IMR-90 (cell line): ENCODE measurements at regions not wholly inside any gene's neighbourhood (a gene's known extent, or its start where the extent isn't known, plus 50 kb on each side); places are given as distances from the start of the nearest gene placed in this dataset.

Experiments used
- ATAC-seq: fragments of 200-7000 bp; cut with Tn5 transposase; 2 replicates; pipeline ENCODE4 v1.9.1; 2020; ENCODE audit warnings: low read depth, mild to moderate bottlenecking, moderate library complexity
- BruUV-seq: library from RNA; stranded (reverse); fragments of 400-500 nt; replicated peaks from 2 replicates; lab custom pipeline; 2021; lab: Mats Ljungman, UMichigan
- CTCF ChIA-PET: fragments of 300-600 bp; formaldehyde crosslinking; extraction: SDS; loops from one replicate; lab custom pipeline; 2021; ENCODE audit warnings: antibody characterized with exemption; lab: Yijun Ruan, JAX
- POLR2A ChIA-PET: fragments of 300-600 bp; sonication (Branson Sonifier 250); formaldehyde crosslinking; loops from one replicate; lab custom pipeline; 2022; ENCODE audit warnings: antibody characterized with exemption; ENCODE audit not compliant: unreplicated experiment; lab: Charles Lee
- DNase-seq: peaks from one replicate; pipeline ENCODE4 v3.0.0; 2013
- H2AFZ ChIP-seq: replicated peaks from 2 replicates; pipeline ENCODE3; 2013; ENCODE audit warnings: low read length, mild to moderate bottlenecking; ENCODE audit not compliant: poor library complexity
- H2AK5ac ChIP-seq: 2 replicates; pipeline ENCODE4 v1.6.1; 2013; ENCODE audit warnings: low read depth, low read length, inconsistent platforms
- H2AK9ac ChIP-seq: replicated peaks from 2 replicates; pipeline ENCODE3; 2013; ENCODE audit warnings: mild to moderate bottlenecking, low read depth, low read length, moderate library complexity; ENCODE audit not compliant: poor library complexity
- H2BK120ac ChIP-seq: 2 replicates; pipeline ENCODE4 v1.6.1; 2013; ENCODE audit warnings: low read depth, low read length, inconsistent platforms
- H2BK15ac ChIP-seq: 3 replicates; pipeline ENCODE4 v1.6.1; 2013; ENCODE audit warnings: low read depth, low read length, inconsistent platforms
- H2BK20ac ChIP-seq: 2 replicates; pipeline ENCODE4 v1.6.1; 2013; ENCODE audit warnings: low read depth, mild to moderate bottlenecking, inconsistent platforms, low read length, moderate library complexity
- H2BK5ac ChIP-seq: 2 replicates; pipeline ENCODE4 v1.6.1; 2013; ENCODE audit warnings: mild to moderate bottlenecking, low read depth, low read length, inconsistent platforms; ENCODE audit not compliant: poor library complexity, severe bottlenecking
- H3K14ac ChIP-seq: replicated peaks from 2 replicates; pipeline ENCODE4 v1.6.1; 2013; ENCODE audit warnings: low read depth, low read length, inconsistent platforms
- H3K18ac ChIP-seq: 2 replicates; pipeline ENCODE4 v1.6.1; 2013; ENCODE audit warnings: low read depth, low read length, control low read depth
- H3K23ac ChIP-seq: 2 replicates; pipeline ENCODE4 v1.6.1; 2013; ENCODE audit warnings: low read depth, low read length, inconsistent platforms
- H3K27ac ChIP-seq: 2 replicates; pipeline ENCODE4 v1.5.1; 2013; ENCODE audit warnings: mild to moderate bottlenecking, control low read depth, low read length; ENCODE audit not compliant: insufficient read depth
- H3K27me3 ChIP-seq: 2 replicates; pipeline ENCODE4 v1.6.1; 2013; ENCODE audit warnings: low read length; ENCODE audit not compliant: control insufficient read depth, insufficient read depth
- H3K36me3 ChIP-seq: 2 replicates; pipeline ENCODE4 v1.6.1; 2013; ENCODE audit warnings: low read length, mixed read lengths; ENCODE audit not compliant: control insufficient read depth, insufficient read depth
- H3K4ac ChIP-seq: 2 replicates; pipeline ENCODE4 v1.6.1; 2013; ENCODE audit warnings: low read depth, low read length, inconsistent platforms
- H3K4me1 ChIP-seq: 2 replicates; pipeline ENCODE4 v1.6.1; 2013; ENCODE audit warnings: low read length, mixed read lengths; ENCODE audit not compliant: control insufficient read depth, insufficient read depth
- H3K4me2 ChIP-seq: 2 replicates; pipeline ENCODE4 v1.6.1; 2013; ENCODE audit warnings: low read depth, mild to moderate bottlenecking, control low read depth, low read length, moderate library complexity
- H3K4me3 ChIP-seq: 2 replicates; pipeline ENCODE4 v1.5.1; 2013; ENCODE audit warnings: low read depth, mild to moderate bottlenecking, control low read depth, low read length, moderate library complexity; ENCODE audit not compliant: insufficient read depth
- H3K56ac ChIP-seq: 2 replicates; pipeline ENCODE4 v1.6.1; 2013; ENCODE audit warnings: low read length, inconsistent platforms; ENCODE audit not compliant: insufficient read depth; ENCODE audit errors: extremely low read depth
- H3K79me1 ChIP-seq, 2 experiments: 2 replicates each; pipeline ENCODE4 v1.6.1; 2013; ENCODE audit warnings: low read length in 2 of 2, inconsistent platforms in 1 of 2, low read depth in 1 of 2
- H3K9ac ChIP-seq: 2 replicates; pipeline ENCODE4 v1.6.1; 2013; ENCODE audit warnings: low read depth, low read length, control low read depth
- H3K9me1 ChIP-seq: 2 replicates; pipeline ENCODE4 v1.6.1; 2013; ENCODE audit warnings: low read length, inconsistent platforms; ENCODE audit not compliant: insufficient read depth
- H3K9me3 ChIP-seq: 2 replicates; pipeline ENCODE4 v1.6.1; 2013; ENCODE audit warnings: low read length; ENCODE audit not compliant: control insufficient read depth, insufficient read depth
- H4K20me1 ChIP-seq: 2 replicates; pipeline ENCODE4 v1.6.1; 2013; ENCODE audit warnings: low read length, inconsistent platforms; ENCODE audit not compliant: insufficient read depth
- H4K5ac ChIP-seq: 2 replicates; pipeline ENCODE4 v1.6.1; 2013; ENCODE audit warnings: mild to moderate bottlenecking, low read depth, low read length, control low read depth
- H4K8ac ChIP-seq, 2 experiments: 2 replicates each; pipeline ENCODE4 v1.6.1; 2013; ENCODE audit warnings: low read depth in 2 of 2, low read length in 2 of 2, control low read depth in 1 of 2, inconsistent platforms in 1 of 2
- H4K91ac ChIP-seq: 2 replicates; pipeline ENCODE4 v1.6.1; 2013; ENCODE audit warnings: low read depth, low read length, inconsistent platforms; ENCODE audit not compliant: insufficient read depth
- CEBPB ChIP-seq: IDR thresholded peaks from 2 replicates; pipeline ENCODE4 v1.6.1; 2012; ENCODE audit warnings: low read depth, low read length, improper control_type of control experiment
- CHD1 ChIP-seq: IDR thresholded peaks from 2 replicates; pipeline ENCODE4 v1.6.1; 2012; ENCODE audit warnings: low read depth, low read length, improper control_type of control experiment
- CTCF ChIP-seq: conservative IDR thresholded peaks from 2 replicates; pipeline ENCODE4 v1.5.1; 2012; ENCODE audit warnings: mild to moderate bottlenecking, low read depth, low read length, improper control_type of control experiment
- MAFK ChIP-seq: IDR thresholded peaks from 2 replicates; pipeline ENCODE4 v1.6.1; 2012; ENCODE audit warnings: low read depth, low read length, improper control_type of control experiment
- NFE2L2 ChIP-seq: fragments of 150-350 bp; IDR thresholded peaks from 2 replicates; pipeline ENCODE4 v1.6.1; 2016; ENCODE audit warnings: low read depth, mild to moderate bottlenecking, low read length
- RCOR1 ChIP-seq: IDR thresholded peaks from 2 replicates; pipeline ENCODE4 v1.6.1; 2012; ENCODE audit warnings: mild to moderate bottlenecking, low read length, improper control_type of control experiment; ENCODE audit not compliant: insufficient replicate concordance
- RFX5 ChIP-seq: IDR thresholded peaks from 2 replicates; pipeline ENCODE4 v1.8.0; 2012; ENCODE audit warnings: low read depth, mild to moderate bottlenecking, low read length, moderate library complexity
- WGBS, 2 experiments: methylation state at CpG; one replicate each; pipeline versions ENCODE4 v1.1.5 to v1.1.7; 2013; ENCODE audit warnings: missing lambda C conversion rate in 2 of 2; ENCODE audit not compliant: insufficient read length in 1 of 2; ENCODE audit errors: extremely low coverage in 2 of 2; 5-methylcytosine and 5-hydroxymethylcytosine counted together
- dilution Hi-C: fragments of 300-500 bp; cut with HindIII; formaldehyde crosslinking; loops from one replicate; pipeline ENCODE4 v1.14.3; 2018; ENCODE audit warnings: low sequenced_read_pairs; ENCODE audit not compliant: unreplicated experiment
- in situ Hi-C: fragments of 300-500 bp; cut with MboI; formaldehyde crosslinking; loops from 3 replicates; pipeline ENCODE4 v1.14.3; 2019; ENCODE audit warnings: low sequenced_read_pairs, inconsistent platforms, mixed read lengths
- intact Hi-C: fragments of 100-400 bp; cut with micrococcal nuclease; formaldehyde crosslinking; loops from 2 replicates; pipeline ENCODE4 v1.10.0; 2022

- H3K79me1 ChIP-seq: no peaks in the 10 kb centered on the region
- ChIA-PET POLR2A (no interaction called here), CTCF (no interaction called here)
- TF ChIP-seq CTCF (no peak), CHD1 (no peak), MAFK (no peak), RFX5 (no peak), RCOR1 (no peak), NFE2L2 (no peak), CEBPB (no peak)
- no peaks in the 10 kb centered on the region for H3K9me1 ChIP-seq
- no peak overlapping the region for H2BK15ac ChIP-seq
- H2BK5ac ChIP-seq: no peak overlapping the region
- no peak overlapping the region for H4K8ac ChIP-seq
- H2AK5ac ChIP-seq: no peak overlapping the region
- no peak overlapping the region for H2AFZ ChIP-seq
- H4K20me1 ChIP-seq: no peaks in the 10 kb centered on the region
- no peaks in the 10 kb centered on the region for H3K27me3 ChIP-seq
- BruUV-seq: no TSS peak
- in situ Hi-C loops: no loop called here
- no peak overlapping the region for H3K4me3 ChIP-seq
- H4K91ac ChIP-seq: no peak overlapping the region
- no peak overlapping the region for H3K23ac ChIP-seq
- H3K14ac ChIP-seq: no peak overlapping the region
- intact Hi-C loops: no loop called here
- no peak overlapping the region for H3K27ac ChIP-seq
- H2BK120ac ChIP-seq: no peak overlapping the region
- no peaks in the 10 kb centered on the region for H3K36me3 ChIP-seq
- 30% methylated on average over 2 of the region's 3 CpGs; no CpG with 5 or more reads in 1 of the 2 experiments for WGBS, 2 experiments
- H2BK20ac ChIP-seq: no peak overlapping the region
- H4K5ac ChIP-seq: no peak overlapping the region
- ATAC-seq: no peak
- no peak overlapping the region for H3K9ac ChIP-seq
- no peak overlapping the region for H3K56ac ChIP-seq
- no peak for DNase-seq
- H3K9me3 ChIP-seq: peaks cover 2% of the 10 kb centered on the region; the same call in 1 of the 2 replicates
- H3K4me1 ChIP-seq: no peaks in the 10 kb centered on the region
- H2AK9ac ChIP-seq: no peak overlapping the region
- no peak overlapping the region for H3K4me2 ChIP-seq
- dilution Hi-C loops: no loop called here
- no peak overlapping the region for H3K18ac ChIP-seq
- no peak overlapping the region for H3K4ac ChIP-seq
Measured at GRCh38 chr11:25737071-25737675, 594.8 kb upstream of the ANO3 start.
